ENCODE measurements at regions not wholly inside any gene's neighbourhood (a gene's known extent, or its start where the extent isn't known, plus 50 kb on each side); places are given as distances from the start of the nearest gene placed in this dataset.

DNA sequence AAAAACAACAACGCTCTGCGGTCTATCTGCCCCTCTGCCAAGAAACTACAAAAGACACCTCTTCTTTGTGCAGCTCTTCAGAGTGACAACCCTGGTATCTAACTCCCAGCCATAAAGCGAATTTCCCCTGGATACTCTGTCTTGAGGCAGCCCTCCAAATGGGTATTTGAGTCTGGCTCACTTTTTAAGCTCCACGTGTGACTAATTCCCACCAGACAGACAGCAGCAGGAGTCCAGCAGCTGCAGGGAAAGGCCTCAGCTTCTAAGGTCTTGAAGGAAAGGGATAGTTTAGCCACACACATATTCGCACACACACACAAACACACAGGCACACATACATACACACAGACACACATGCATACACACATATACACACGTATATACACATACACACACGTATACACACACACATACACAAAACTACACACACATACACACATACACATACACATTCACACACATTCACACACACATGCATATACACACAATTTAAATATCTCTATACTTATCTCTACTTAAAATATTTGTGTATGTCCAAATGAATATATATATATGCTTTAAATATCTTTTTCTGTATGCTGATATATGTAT lies 188.8 kb downstream of the TSHZ3 start:
- DNase-seq (ENCODE audit: low read depth), result no peak

DNA sequence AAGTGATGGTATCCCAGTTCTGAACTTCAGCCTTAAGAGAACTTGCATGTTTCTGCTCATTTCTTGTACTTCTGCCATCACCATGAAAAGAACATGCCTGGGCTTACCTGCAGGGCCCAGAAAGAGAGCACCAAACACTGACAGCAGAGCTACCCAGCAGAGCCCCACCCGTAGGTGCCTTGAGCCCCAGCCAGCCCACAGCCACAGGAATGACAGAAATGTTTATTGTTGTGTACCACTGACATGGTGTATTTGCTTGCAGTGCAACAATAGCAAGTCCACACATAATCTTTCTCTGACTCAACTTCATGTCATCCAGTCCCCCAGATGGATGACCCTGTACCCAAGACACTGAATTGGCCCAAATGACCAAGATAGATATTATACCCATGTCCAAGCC lies 195.2 kb downstream of the TSHZ3 start:
- DNase-seq (ENCODE audit: low read depth), result no peak

DNA sequence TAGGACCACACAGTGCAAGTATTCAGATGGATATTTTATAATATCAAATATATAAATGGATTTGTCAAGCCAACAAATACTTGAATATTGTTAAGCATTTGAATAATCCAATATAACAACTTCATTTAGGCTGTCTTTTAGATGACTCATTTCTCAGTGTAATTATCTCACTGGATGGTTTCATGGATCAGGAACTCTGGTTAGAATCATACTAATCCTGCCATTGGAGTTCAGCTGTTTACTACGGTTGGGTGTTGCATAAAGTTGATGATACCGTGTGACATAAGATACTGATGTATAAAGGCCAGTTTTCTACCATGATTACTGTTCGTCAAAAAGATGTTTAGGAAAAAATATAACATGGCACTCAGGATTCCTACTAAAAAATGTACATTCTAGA lies 196.3 kb downstream of the TSHZ3 start:
- no peak for DNase-seq (ENCODE audit: low read depth)

DNA sequence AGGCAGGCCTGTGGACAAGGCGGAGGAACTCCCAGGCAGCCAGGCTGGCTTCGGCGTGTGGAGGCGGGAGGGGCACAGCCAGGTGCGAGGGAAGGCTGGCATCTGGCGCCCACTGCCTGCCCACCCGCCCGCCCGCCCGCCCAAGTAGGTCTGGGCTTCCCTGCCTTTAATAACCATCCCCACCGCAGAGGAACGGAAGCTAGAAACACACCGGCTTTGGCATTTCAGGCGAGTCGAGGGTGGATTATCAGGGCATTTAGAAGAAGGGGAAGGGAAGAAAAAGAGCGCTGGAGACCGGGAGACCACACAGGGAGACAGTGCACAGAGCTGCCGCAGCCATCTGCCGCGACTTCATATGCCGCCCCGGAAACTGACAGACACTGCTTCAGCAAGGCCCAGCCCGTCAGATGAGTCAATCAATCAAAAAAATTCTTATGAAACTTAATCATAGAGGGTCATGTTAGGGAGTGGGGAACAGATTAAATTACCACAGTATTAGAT lies 199.7 kb downstream of the TSHZ3 start:
- DNase-seq (ENCODE audit: low read depth), result no peak

DNA sequence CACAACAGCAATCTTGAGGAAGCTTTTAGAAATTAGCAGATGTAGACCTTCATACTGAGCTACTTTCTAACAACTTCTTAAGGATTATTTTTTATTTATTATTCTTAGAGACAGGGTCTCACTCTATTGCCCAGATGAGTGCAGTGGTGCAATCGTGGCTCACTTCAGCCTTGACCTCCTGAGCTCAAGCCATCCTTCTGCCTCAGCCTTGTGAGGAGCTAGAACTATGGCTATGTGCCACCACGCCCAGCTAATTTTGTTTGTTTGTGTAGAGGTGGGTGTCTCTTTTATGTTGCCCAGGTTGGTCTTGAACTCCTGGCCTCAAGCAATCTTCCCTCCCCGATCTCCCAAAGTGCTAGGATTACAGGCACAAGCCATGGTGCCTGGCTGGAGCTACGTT lies 200.6 kb downstream of the TSHZ3 start:
- DNase-seq (ENCODE audit: low read depth), result no peak

DNA sequence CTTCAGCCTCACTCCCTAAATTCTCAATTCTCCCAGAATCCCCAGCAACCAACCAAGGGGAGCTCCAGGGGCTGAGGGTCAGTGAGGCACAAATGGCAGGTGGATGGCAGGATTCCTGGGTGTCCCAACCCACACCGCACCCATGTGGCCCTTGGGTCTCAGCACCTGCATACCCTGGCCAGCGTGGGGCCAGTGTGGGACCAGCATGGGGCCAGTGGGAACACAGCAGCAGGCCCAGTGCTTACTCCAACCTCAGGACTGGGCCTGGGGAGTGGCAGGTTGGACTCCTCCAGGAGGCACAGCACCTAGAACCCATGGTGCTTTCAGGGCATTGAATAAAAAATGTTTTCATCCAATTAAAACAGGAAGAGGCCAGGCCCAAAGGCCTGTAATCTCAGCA lies 202.0 kb downstream of the TSHZ3 start:
- no peak for DNase-seq (ENCODE audit: low read depth)

GRCh38 chr19:31146546-31147183 lies 202.6 kb downstream of the TSHZ3 start:
- no peak for DNase-seq (ENCODE audit: low read depth)

DNA sequence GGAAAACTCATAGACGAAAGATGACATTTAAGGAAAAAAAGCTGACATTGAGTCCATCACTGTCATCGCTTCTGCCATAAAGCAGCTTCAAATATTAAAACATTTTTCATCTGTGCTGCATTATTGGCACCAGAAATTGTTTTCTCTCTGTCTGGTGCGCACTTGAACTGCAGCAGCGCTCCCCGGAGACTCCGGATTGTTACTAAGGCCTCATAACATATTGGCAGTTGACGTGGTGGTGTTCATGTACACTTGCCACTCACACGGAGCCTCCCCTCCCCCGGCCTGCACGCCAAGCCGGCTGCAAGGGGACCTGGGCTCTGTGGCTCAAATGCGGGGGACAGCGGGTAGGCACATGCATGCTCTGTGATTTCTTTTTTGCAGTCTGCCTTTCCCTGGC lies 203.2 kb downstream of the TSHZ3 start:
- DNase-seq (ENCODE audit: low read depth), result no peak

- no peak for DNase-seq (ENCODE audit: low read depth)
These were observed 204.2 kb downstream of the TSHZ3 start for GRCh38 chr19:31145007-31145406.

- DNase-seq (ENCODE audit: low read depth), result no peak
These were observed 205.0 kb downstream of the TSHZ3 start for GRCh38 chr19:31144075-31144870.

DNA sequence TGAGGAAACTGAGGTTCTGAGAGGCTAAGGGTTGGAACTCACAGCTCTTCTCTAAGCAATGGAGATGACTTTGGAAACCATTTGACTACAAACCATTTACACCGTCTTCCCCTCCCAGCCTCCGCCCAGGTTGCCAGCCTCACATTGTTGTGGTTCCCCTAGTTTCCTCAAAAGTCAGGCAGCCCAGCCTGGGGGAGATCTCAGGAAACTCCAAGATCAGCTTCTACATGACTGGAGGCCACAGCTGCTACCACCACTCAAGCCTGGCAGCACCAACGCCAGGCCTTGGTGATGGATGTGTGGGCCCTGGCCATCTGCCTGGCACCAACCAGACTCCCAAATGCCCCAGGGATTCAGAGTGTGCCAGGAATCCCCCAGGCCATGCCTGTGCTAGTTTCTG lies 207.9 kb downstream of the TSHZ3 start:
- no peak for DNase-seq (ENCODE audit: low read depth)

GRCh38 chr19:31140717-31141116 lies 208.5 kb downstream of the TSHZ3 start:
- DNase-seq (ENCODE audit: low read depth), result no peak

DNA sequence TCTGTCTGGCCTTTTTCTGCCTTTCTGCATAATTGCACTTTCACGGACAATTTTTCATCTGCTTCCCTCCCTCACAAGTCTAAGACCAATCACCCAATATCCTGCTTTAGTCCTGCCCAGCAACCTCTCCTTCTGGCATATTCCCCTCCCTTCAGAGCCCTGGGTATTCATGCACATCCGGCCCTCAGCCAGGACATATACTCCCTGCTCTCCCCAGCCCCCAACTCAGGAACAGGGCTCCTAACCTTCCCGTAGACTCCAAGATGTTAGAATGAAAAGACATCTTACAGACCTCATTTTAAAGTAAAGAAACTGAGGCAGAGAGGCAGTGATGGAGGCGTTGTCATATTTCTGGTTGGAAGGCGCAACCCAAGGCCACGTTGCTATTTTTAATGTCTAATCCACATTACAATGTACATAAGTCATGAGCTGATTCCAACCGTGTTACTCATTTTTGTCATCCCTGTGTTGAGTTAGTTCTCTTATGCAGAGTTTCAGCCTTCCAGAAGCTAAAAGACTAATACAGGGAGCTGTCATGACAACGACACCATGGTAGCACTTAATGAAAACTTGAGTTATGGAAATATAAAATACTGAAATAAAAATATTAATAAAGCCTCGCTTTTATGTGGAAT lies 209.2 kb downstream of the TSHZ3 start:
- DNase-seq (ENCODE audit: low read depth), result no peak

- DNase-seq (ENCODE audit: low read depth), result no peak
These were observed 211.2 kb downstream of the TSHZ3 start for GRCh38 chr19:31138077-31138476.

- no peak for DNase-seq (ENCODE audit: low read depth)
These were observed 213.4 kb downstream of the TSHZ3 start for GRCh38 chr19:31135841-31136240.

DNA sequence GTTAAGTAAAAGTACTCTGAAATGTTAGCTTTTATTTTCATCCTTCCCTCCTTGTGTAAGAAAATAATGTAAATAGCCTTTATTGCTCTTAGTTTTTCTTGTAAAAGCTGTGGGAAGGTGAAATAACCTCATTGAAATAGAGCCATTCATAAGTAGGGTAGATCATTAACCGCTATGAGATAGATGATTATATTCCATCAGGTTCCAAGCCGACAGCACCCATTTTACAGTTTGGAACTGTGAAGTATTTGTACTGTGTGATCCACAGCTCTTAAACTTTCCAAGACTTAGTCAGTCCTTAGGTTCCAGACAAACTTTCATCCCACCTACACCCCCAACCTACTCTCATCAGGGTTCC lies 216.5 kb downstream of the TSHZ3 start:
- no peak for DNase-seq (ENCODE audit: low read depth)

- DNase-seq (ENCODE audit: low read depth), result no peak
These were observed 220.9 kb downstream of the TSHZ3 start for GRCh38 chr19:31128291-31128690.

- no peak for DNase-seq (ENCODE audit: low read depth)
These were observed 221.9 kb downstream of the TSHZ3 start for GRCh38 chr19:31127134-31127967.

- no peak for DNase-seq (ENCODE audit: low read depth)
These were observed 223.0 kb downstream of the TSHZ3 start for GRCh38 chr19:31126236-31126635.

DNA sequence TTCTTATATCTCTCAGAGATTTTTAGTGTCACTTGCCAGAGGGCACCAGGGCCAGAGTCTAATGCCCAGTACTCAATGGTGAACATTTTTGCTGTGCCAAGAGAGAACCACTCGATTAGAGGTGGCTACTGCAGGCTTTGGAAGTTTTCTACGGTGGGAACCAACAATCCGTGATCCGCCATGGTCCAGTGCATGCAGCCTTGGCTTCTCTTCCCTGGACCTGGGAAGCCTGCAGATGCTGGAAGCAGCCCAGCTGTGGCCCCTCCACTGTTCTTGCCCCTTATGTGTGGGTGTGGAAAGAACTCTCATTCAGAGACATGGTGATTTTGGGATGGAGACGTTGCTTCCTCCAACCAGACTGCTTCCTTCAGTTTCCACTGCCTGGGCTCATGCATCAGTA lies 224.2 kb downstream of the TSHZ3 start:
- DNase-seq (ENCODE audit: low read depth), result no peak

- DNase-seq (ENCODE audit: low read depth), result no peak
These were observed 227.7 kb downstream of the TSHZ3 start for GRCh38 chr19:31121501-31121900.

- no peak for DNase-seq (ENCODE audit: low read depth)
These were observed 228.3 kb downstream of the TSHZ3 start for GRCh38 chr19:31120952-31121351.
